ENCODE measurements at regions not wholly inside any gene's neighbourhood (a gene's known extent, or its start where the extent isn't known, plus 50 kb on each side); places are given as distances from the start of the nearest gene placed in this dataset.

GRCh38 chr11:130649801-130650200, 201.4 kb downstream of the ADAMTS15 start:
- TF ChIP-seq POLR2A (IDR thresholded peaks at IDR 0.05) (no peak), CTCF (IDR thresholded peaks at IDR 0.05 in 4 of 5, conservative IDR thresholded peaks at IDR 0.05 in 1 of 5) (no peak)

Data from gastrocnemius medialis (tissue), 4 donors.